ENCODE measurements at regions not wholly inside any gene's neighbourhood (a gene's known extent, or its start where the extent isn't known, plus 50 kb on each side); places are given as distances from the start of the nearest gene placed in this dataset.

GRCh38 chr20:48057739-48058138, 272.5 kb upstream of the SULF2 start:
- TF ChIP-seq ZNF138 (CRISPR knock-in tag; conservative IDR thresholded peaks at IDR 0.05) (no peak), FOXP1 (CRISPR knock-in tag; IDR thresholded peaks at IDR 0.05; ENCODE audit: borderline replicate concordance) (no peak), USF2 (CRISPR knock-in tag; IDR thresholded peaks at IDR 0.05) (no peak), FOXJ3 (CRISPR knock-in tag; IDR thresholded peaks at IDR 0.05; ENCODE audit: borderline replicate concordance) (no peak), TEAD4 (CRISPR knock-in tag; IDR thresholded peaks at IDR 0.05) (no peak), CTCF (IDR thresholded peaks at IDR 0.05) (no peak), NR3C1 (CRISPR knock-in tag; conservative IDR thresholded peaks at IDR 0.05; ENCODE audit: low read depth) (no peak), FOXK1 (CRISPR knock-in tag; IDR thresholded peaks at IDR 0.05) (no peak), NFATC4 (CRISPR knock-in tag; IDR thresholded peaks at IDR 0.05) (no peak), IRF2 (CRISPR knock-in tag; IDR thresholded peaks at IDR 0.05; ENCODE audit: borderline replicate concordance, low read depth) (no peak), CREM (CRISPR knock-in tag; IDR thresholded peaks at IDR 0.05) (no peak)
